AG04449 (cell line): ENCODE measurements at regions not wholly inside any gene's neighbourhood (a gene's known extent, or its start where the extent isn't known, plus 50 kb on each side); places are given as distances from the start of the nearest gene placed in this dataset.

Source experiments
- CTCF ChIA-PET: fragments of 350-600 bp; formaldehyde crosslinking; extraction: SDS; loops from one replicate; lab custom pipeline; 2021; ENCODE audit warnings: antibody characterized with exemption; lab: Yijun Ruan, JAX
- POLR2A ChIA-PET: fragments of 400-600, 350-600 bp; formaldehyde crosslinking; extraction: SDS; loops from one replicate; lab custom pipeline; 2020; ENCODE audit warnings: antibody characterized with exemption, inconsistent platforms; lab: Yijun Ruan, JAX
- DNase-seq: peaks from one replicate; pipeline ENCODE4 v3.0.0-alpha.2; 2010; ENCODE audit warnings: low read depth, low spot score
- H3K4me3 ChIP-seq: 2 replicates; pipeline ENCODE4 v1.5.1; 2011; ENCODE audit warnings: low read depth, mild to moderate bottlenecking, control low read depth, low read length
- CTCF ChIP-seq: IDR thresholded peaks from one replicate; pipeline ENCODE4 v1.5.1; 2011; ENCODE audit warnings: mild to moderate bottlenecking, moderate library complexity, low read length, control low read depth, inconsistent platforms; ENCODE audit not compliant: insufficient read depth; ENCODE audit errors: missing control alignments

- DNase-seq, result no peak
- POLR2A ChIA-PET, result no interaction called here
- H3K4me3 ChIP-seq, result no peak overlapping the region
- no peak for TF ChIP-seq CTCF
- CTCF ChIA-PET, result no interaction called here
Observed at GRCh38 chr9:8052991-8053390, 253.4 kb upstream of the DMAC1 start.

- ChIA-PET CTCF (no interaction called here), POLR2A (no interaction called here)
- H3K4me3 ChIP-seq, result no peak overlapping the region
- no peak for DNase-seq
- no peak for TF ChIP-seq CTCF
Observed at GRCh38 chr9:8037745-8038144, 238.2 kb upstream of the DMAC1 start.

GRCh38 chr9:8036914-8037524, 237.4 kb upstream of the DMAC1 start:
- DNase-seq, result no peak
- TF ChIP-seq CTCF, result no peak
- CTCF ChIA-PET, result no interaction called here
- POLR2A ChIA-PET, result no interaction called here
- no peak overlapping the region for H3K4me3 ChIP-seq

- ChIA-PET POLR2A (no interaction called here), CTCF (no interaction called here)
- no peak overlapping the region for H3K4me3 ChIP-seq
- no peak for TF ChIP-seq CTCF
- DNase-seq, result no peak
Observed at GRCh38 chr9:8033794-8034193, 234.2 kb upstream of the DMAC1 start.

- ChIA-PET POLR2A (no interaction called here), CTCF (no interaction called here)
- H3K4me3 ChIP-seq, result no peak overlapping the region
- DNase-seq, result no peak
- TF ChIP-seq CTCF, result no peak
Observed at GRCh38 chr9:8030095-8030494, 230.5 kb upstream of the DMAC1 start.

GRCh38 chr9:8027351-8027750, 227.8 kb upstream of the DMAC1 start:
- TF ChIP-seq CTCF, result no peak
- POLR2A ChIA-PET, result no interaction called here
- no peak for DNase-seq
- H3K4me3 ChIP-seq, result no peak overlapping the region
- CTCF ChIA-PET, result no interaction called here
